Hepatocyte (in vitro differentiated cells): ENCODE measurements at regions not wholly inside any gene's neighbourhood (a gene's known extent, or its start where the extent isn't known, plus 50 kb on each side); places are given as distances from the start of the nearest gene placed in this dataset.

Experiments used
- CTCF ChIP-seq: fragments of 200-600 bp; sonication (generic); IDR thresholded peaks from 2 replicates; pipeline ENCODE4 v1.5.1; 2016; ENCODE audit warnings: antibody characterized with exemption, mild to moderate bottlenecking; ENCODE audit not compliant: poor library complexity
- EZH2 ChIP-seq: fragments of 200-600 bp; sonication (generic); IDR thresholded peaks from 2 replicates; pipeline ENCODE4 v1.6.1; 2016; ENCODE audit warnings: antibody characterized with exemption, mild to moderate bottlenecking, borderline replicate concordance

- TF ChIP-seq EZH2: no peak
- no peak for TF ChIP-seq CTCF
Observed at GRCh38 chr3:70426071-70426470, 113.6 kb upstream of the MDFIC2 start.
